HepG2 (cell line): ENCODE measurements at regions not wholly inside any gene's neighbourhood (a gene's known extent, or its start where the extent isn't known, plus 50 kb on each side); places are given as distances from the start of the nearest gene placed in this dataset.

Experiments used
- ATAC-seq: fragments of 200-7000 bp; cut with Tn5 transposase; 3 replicates; pipeline ENCODE4 v1.9.1; 2020; ENCODE audit warnings: mild to moderate bottlenecking, moderate library complexity
- BruUV-seq: library from RNA; stranded (reverse); fragments of 400-500 nt; replicated peaks from 2 replicates; lab custom pipeline; 2021; lab: Mats Ljungman, UMichigan
- CTCF ChIA-PET: fragments of 300-600 bp; formaldehyde crosslinking; extraction: SDS; loops from one replicate; lab custom pipeline; 2021; ENCODE audit warnings: low total read pairs, inconsistent platforms, low intra/inter-chr PET ratio; lab: Yijun Ruan, JAX
- POLR2A ChIA-PET: fragments of 350-600 bp; sonication (Branson Sonifier 250); formaldehyde crosslinking; loops from one replicate; lab custom pipeline; 2020; ENCODE audit warnings: antibody characterized with exemption, inconsistent platforms; lab: Yijun Ruan, JAX
- DNase-seq: peaks from one replicate; pipeline ENCODE4 v3.0.0-alpha.2; 2015; ENCODE audit warnings: low spot score
- FAIRE-seq: peaks from 3 replicates; lab custom pipeline; 2011; peaks lifted over from hg19 to GRCh38; lab: Jason Lieb, UNC
- H2AFZ ChIP-seq: one replicate; pipeline ENCODE4 v1.6.1; 2011; ENCODE audit warnings: low read length, inconsistent platforms
- H3K27ac ChIP-seq: fragments of 300-600 bp; 3 replicates; pipeline ENCODE4 v1.8.0; 2011; ENCODE audit warnings: mixed run types, mild to moderate bottlenecking, mixed read lengths, low read length, inconsistent platforms; ENCODE audit not compliant: insufficient read depth; ENCODE audit errors: extremely low read length
- H3K27me3 ChIP-seq, 2 experiments: fragments of 200-600 bp in 1 of 2; 2 replicates in 1 of 2; 3 replicates in 1 of 2; pipeline versions ENCODE4 v1.6.0 to v1.8.0; 2011; ENCODE audit warnings: low read length in 2 of 2, mild to moderate bottlenecking in 2 of 2, moderate library complexity in 2 of 2, inconsistent platforms in 1 of 2; ENCODE audit not compliant: insufficient read depth in 2 of 2, control insufficient read depth in 1 of 2
- H3K36me3 ChIP-seq, 2 experiments: fragments of 200-600 bp in 1 of 2; replicated peaks in 1 of 2; 2 replicates in 1 of 2; 3 replicates in 1 of 2; pipeline versions ENCODE4 v1.5.1 to v1.8.0; 2011; ENCODE audit warnings: low read length in 2 of 2, inconsistent platforms in 1 of 2; ENCODE audit not compliant: insufficient read depth in 2 of 2, control insufficient read depth in 1 of 2
- H3K4me1 ChIP-seq: 2 replicates; pipeline ENCODE4 v1.5.1; 2012; ENCODE audit warnings: low read length, inconsistent platforms; ENCODE audit not compliant: insufficient read depth
- H3K4me2 ChIP-seq: 2 replicates; pipeline ENCODE4 v1.6.0; 2011; ENCODE audit warnings: low read depth, low read length, inconsistent platforms
- H3K4me3 ChIP-seq, 3 experiments: fragments of 200-600 bp in 1 of 3; sonication (generic), shearing (Covaris generic) in 1 of 3; replicated peaks in 1 of 3; 2 replicates each; pipeline ENCODE4 v1.5.1; 2011 to 2016; ENCODE audit warnings: low read length in 3 of 3, inconsistent platforms in 2 of 3, low read depth in 2 of 3, mild to moderate bottlenecking in 2 of 3, control low read depth in 1 of 3, mixed read lengths in 1 of 3; ENCODE audit not compliant: insufficient read depth in 1 of 3
- H3K79me2 ChIP-seq: one replicate; pipeline ENCODE4 v1.6.1; 2011; ENCODE audit warnings: low read length, inconsistent platforms; ENCODE audit not compliant: insufficient read depth
- H3K9ac ChIP-seq: 2 replicates; pipeline ENCODE4 v1.6.0; 2011; ENCODE audit warnings: mild to moderate bottlenecking, low read depth, low read length, inconsistent platforms; ENCODE audit not compliant: insufficient read depth
- H3K9me3 ChIP-seq: 2 replicates; pipeline ENCODE4 v1.5.1; 2012; ENCODE audit warnings: mild to moderate bottlenecking, low read length
- H4K20me1 ChIP-seq: 2 replicates; pipeline ENCODE4 v1.6.0; 2011; ENCODE audit warnings: inconsistent platforms, mild to moderate bottlenecking, low read length, moderate library complexity; ENCODE audit not compliant: insufficient read depth
- AHR ChIP-seq: IDR thresholded peaks from 2 replicates; pipeline ENCODE4 v1.6.1; 2018; ENCODE audit warnings: missing genetic modification reagents, missing compliant biosample characterization
- ARID2 ChIP-seq: sonication (generic); formaldehyde crosslinking; IDR thresholded peaks from 2 replicates; pipeline ENCODE4 v1.8.1; 2022; ENCODE audit warnings: mild to moderate bottlenecking, missing genetic modification reagents, borderline replicate concordance
- BCL6 ChIP-seq: IDR thresholded peaks from 2 replicates; pipeline ENCODE4 v1.6.1; 2016; ENCODE audit warnings: missing genetic modification reagents, missing compliant biosample characterization
- CEBPB ChIP-seq: IDR thresholded peaks from 2 replicates; pipeline ENCODE4 v1.6.1; 2011; ENCODE audit warnings: low read depth, low read length, improper control_type of control experiment, borderline replicate concordance
- GATA4 ChIP-seq: sonication (generic); IDR thresholded peaks from 2 replicates; pipeline ENCODE4 v1.6.1; 2016; ENCODE audit warnings: antibody characterized with exemption, low read depth, borderline replicate concordance
- MED8 ChIP-seq: sonication (generic); formaldehyde crosslinking; IDR thresholded peaks from 2 replicates; pipeline ENCODE4 v1.8.1; 2023; ENCODE audit warnings: mild to moderate bottlenecking, missing genetic modification reagents; ENCODE audit not compliant: insufficient replicate concordance
- NCOR1 ChIP-seq: fragments of 200-600 bp; sonication (generic); IDR thresholded peaks from 2 replicates; pipeline ENCODE4 v1.7.0; 2017; ENCODE audit warnings: antibody characterized with exemption, low read length, borderline replicate concordance
- RAD51 ChIP-seq: fragments of 450-650 bp; IDR thresholded peaks from 2 replicates; pipeline ENCODE4 v1.6.1; 2016; ENCODE audit warnings: borderline replicate concordance
- SP4 ChIP-seq: sonication (generic); formaldehyde crosslinking; IDR thresholded peaks from 2 replicates; pipeline ENCODE4 v1.8.1; 2023; ENCODE audit warnings: mild to moderate bottlenecking, missing genetic modification reagents
- TRIM24 ChIP-seq: sonication (generic); formaldehyde crosslinking; IDR thresholded peaks from 2 replicates; pipeline ENCODE4 v1.8.0; 2022; ENCODE audit warnings: mild to moderate bottlenecking, missing genetic modification reagents
- ZNF12 ChIP-seq: sonication (generic); formaldehyde crosslinking; IDR thresholded peaks from 2 replicates; pipeline ENCODE4 v1.5.0; 2020; ENCODE audit warnings: missing genetic modification reagents
- ZNF143 ChIP-seq: sonication (generic); formaldehyde crosslinking; IDR thresholded peaks from 2 replicates; pipeline ENCODE4 v1.4.0; 2020; ENCODE audit warnings: missing genetic modification reagents
- ZNF24 ChIP-seq: fragments of 450-650 bp; IDR thresholded peaks from 2 replicates; pipeline ENCODE4 v1.6.1; 2017; ENCODE audit warnings: antibody characterized with exemption, mild to moderate bottlenecking
- ZNF781 ChIP-seq: sonication (generic); formaldehyde crosslinking; IDR thresholded peaks from 2 replicates; pipeline ENCODE4 v1.5.1; 2020; ENCODE audit warnings: borderline replicate concordance, mild to moderate bottlenecking, missing genetic modification reagents; ENCODE audit errors: not compliant biosample characterization
- ZSCAN21 ChIP-seq: sonication (generic); formaldehyde crosslinking; IDR thresholded peaks from 2 replicates; pipeline ENCODE4 v1.8.0; 2022; ENCODE audit warnings: mild to moderate bottlenecking, missing genetic modification reagents, moderate library complexity, borderline replicate concordance
- WGBS: methylation state at CpG from one replicate; pipeline ENCODE4 v1.1.6; 2017; ENCODE audit warnings: low lambda C conversion rate; 5-methylcytosine and 5-hydroxymethylcytosine counted together
- in situ Hi-C: cut with HindIII; loops from 2 replicates; pipeline ENCODE4 v1.10.0; 2017; ENCODE audit warnings: low pct_unique_long_range_greater_than_20kb; ENCODE audit not compliant: extremely low pct_ligation_motif_present
- intact Hi-C: fragments of 100-400 bp; cut with micrococcal nuclease; formaldehyde crosslinking; loops from one replicate; pipeline ENCODE4 v1.10.0; 2022; ENCODE audit not compliant: unreplicated experiment
- TF ChIP-seq, protein P1 (sequence below): sonication (generic); formaldehyde crosslinking; IDR thresholded peaks from 2 replicates; pipeline ENCODE4 v1.5.1; 2020; ENCODE audit warnings: mild to moderate bottlenecking, missing genetic modification reagents, moderate library complexity
- TF ChIP-seq, protein P2 (sequence below): IDR thresholded peaks from 2 replicates; pipeline ENCODE4 v1.6.1; 2012; ENCODE audit warnings: low read depth, low read length, improper control_type of control experiment

DNA sequence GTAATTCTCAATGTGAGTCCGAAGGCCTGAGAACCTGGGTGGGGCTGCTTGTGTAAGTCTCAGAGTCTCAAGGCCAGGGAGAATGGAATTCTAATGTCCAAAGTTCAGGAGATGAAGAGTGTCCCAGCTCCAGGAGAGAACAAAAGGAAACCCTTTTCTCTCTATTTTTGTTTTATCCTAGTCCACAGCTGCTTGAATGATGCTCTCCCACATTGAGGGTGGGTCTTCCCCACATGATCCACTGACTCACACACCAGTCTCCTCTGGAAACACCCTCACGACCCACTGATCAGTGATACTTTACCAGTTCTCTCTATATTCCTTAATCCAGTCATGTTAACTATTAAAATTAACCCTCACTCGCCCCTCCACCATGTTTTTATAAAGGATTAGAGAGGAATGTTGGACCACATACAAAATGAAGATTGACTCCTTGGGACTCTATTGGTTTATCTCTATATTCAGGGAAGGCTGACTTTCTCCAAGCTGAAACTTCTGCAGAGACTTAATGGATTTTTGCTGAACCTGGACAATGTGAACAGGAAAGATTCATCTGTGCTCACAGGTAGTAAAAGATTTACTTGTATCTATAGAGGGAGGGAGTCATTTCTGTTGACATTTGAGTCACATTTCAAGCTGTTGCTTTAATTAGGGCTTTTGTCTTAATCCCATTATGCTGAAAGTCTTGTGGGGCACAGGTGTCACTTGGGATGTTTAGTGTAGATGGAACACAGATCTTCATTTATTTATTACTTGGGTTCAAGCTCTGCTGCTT lies 1061.0 kb upstream of the TMEM132C start:
- Histone ChIP-seq H3K9ac (no peak overlapping the region), H3K36me3 (no peaks in the 10 kb centered on the region), H3K79me2 (no peaks in the 10 kb centered on the region), H2AFZ (no peak overlapping the region), H3K4me1 (no peaks in the 10 kb centered on the region), H3K4me2 (no peak overlapping the region), H4K20me1 (no peaks in the 10 kb centered on the region), H3K4me3 (no peak overlapping the region), H3K9me3 (peaks cover 63% of the 10 kb centered on the region), H3K27me3 (no peaks in the 10 kb centered on the region), H3K27ac (no peak overlapping the region)
- ATAC-seq (no peak), DNase-seq (no peak), FAIRE-seq (no peak)
- intact Hi-C loops = no loop called here
- in situ Hi-C loops = no loop called here
- WGBS = 1% methylated on average over 3 of the region's 3 CpGs
- BruUV-seq = no TSS peak
- POLR2A ChIA-PET = no interaction called here
- TF ChIP-seq ZNF12 (CRISPR knock-in tag) = no peak
- no peak for TF ChIP-seq NCOR1
- TF ChIP-seq TRIM24 (CRISPR knock-in tag) = no peak
- no peak for TF ChIP-seq ZNF24
- TF ChIP-seq RAD51 = no peak
- TF ChIP-seq, protein P1, sequence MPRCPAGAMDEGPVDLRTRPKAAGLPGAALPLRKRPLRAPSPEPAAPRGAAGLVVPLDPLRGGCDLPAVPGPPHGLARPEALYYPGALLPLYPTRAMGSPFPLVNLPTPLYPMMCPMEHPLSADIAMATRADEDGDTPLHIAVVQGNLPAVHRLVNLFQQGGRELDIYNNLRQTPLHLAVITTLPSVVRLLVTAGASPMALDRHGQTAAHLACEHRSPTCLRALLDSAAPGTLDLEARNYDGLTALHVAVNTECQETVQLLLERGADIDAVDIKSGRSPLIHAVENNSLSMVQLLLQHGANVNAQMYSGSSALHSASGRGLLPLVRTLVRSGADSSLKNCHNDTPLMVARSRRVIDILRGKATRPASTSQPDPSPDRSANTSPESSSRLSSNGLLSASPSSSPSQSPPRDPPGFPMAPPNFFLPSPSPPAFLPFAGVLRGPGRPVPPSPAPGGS = no peak
- no peak for TF ChIP-seq GATA4
- CTCF ChIA-PET = no interaction called here

DNA sequence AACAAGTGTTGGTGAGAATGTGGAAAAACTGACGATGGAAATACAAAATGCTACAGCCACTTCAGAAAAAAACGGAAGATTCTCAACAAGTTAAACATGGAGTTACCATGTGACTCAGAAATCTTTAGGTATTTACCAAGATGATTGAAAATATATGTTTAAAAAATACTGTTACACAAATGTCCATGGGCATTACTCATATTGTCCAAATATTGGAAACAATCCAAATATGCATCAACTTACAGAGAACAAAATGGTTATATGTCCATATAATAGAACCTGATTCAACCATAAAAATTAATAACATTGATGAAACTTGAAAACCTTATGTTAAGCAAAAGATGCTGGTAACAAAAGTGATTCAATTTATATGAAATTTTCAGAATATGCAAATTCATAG lies 1057.7 kb upstream of the TMEM132C start:
- in situ Hi-C loops (no loop called here), intact Hi-C loops (no loop called here)
- no peak for FAIRE-seq
- TF ChIP-seq, protein P2, sequence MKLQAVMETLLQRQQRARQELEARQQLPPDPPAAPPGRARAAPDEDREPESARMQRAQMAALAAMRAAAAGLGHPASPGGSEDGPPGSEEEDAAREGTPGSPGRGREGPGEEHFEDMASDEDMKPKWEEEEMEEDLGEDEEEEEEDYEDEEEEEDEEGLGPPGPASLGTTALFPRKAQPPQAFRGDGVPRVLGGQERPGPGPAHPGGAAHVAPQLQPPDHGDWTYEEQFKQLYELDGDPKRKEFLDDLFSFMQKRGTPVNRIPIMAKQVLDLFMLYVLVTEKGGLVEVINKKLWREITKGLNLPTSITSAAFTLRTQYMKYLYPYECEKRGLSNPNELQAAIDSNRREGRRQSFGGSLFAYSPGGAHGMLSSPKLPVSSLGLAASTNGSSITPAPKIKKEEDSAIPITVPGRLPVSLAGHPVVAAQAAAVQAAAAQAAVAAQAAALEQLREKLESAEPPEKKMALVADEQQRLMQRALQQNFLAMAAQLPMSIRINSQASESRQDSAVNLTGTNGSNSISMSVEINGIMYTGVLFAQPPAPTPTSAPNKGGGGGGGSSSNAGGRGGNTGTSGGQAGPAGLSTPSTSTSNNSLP = no peak
- no peak for TF ChIP-seq SP4 (CRISPR knock-in tag)
- no peak for TF ChIP-seq ZSCAN21 (CRISPR knock-in tag)
- no peak for TF ChIP-seq BCL6 (CRISPR knock-in tag)
- no peak for TF ChIP-seq ARID2 (CRISPR knock-in tag)
- TF ChIP-seq MED8 (CRISPR knock-in tag) = no peak
- no peak for TF ChIP-seq ZNF143
- TF ChIP-seq AHR (CRISPR knock-in tag) = no peak
- no peak for TF ChIP-seq ZNF781 (CRISPR knock-in tag)
- no peak for TF ChIP-seq CEBPB

More for the DNA sequence above, 1057.7 kb upstream of the TMEM132C start:
- ChIA-PET POLR2A (no interaction called here), CTCF (no interaction called here)
- DNase-seq = no peak
- ATAC-seq = no peak
- 3% methylated on average over 2 of the region's 2 CpGs for WGBS
- BruUV-seq = no TSS peak
- H3K36me3 ChIP-seq = no peaks in the 10 kb centered on the region
- no peaks in the 10 kb centered on the region for H3K27me3 ChIP-seq
- H3K4me2 ChIP-seq = no peak overlapping the region
- no peak overlapping the region for H3K4me3 ChIP-seq
- no peak overlapping the region for H3K27ac ChIP-seq
- H3K9me3 ChIP-seq = peaks cover 65% of the 10 kb centered on the region; the same call in 1 of the 2 replicates
- H3K79me2 ChIP-seq = no peaks in the 10 kb centered on the region
- H3K4me1 ChIP-seq = no peaks in the 10 kb centered on the region
- no peak overlapping the region for H3K9ac ChIP-seq
- H4K20me1 ChIP-seq = no peaks in the 10 kb centered on the region
- H2AFZ ChIP-seq = no peak overlapping the region
